GM12891 (cell line): ENCODE measurements at regions not wholly inside any gene's neighbourhood (a gene's known extent, or its start where the extent isn't known, plus 50 kb on each side); places are given as distances from the start of the nearest gene placed in this dataset.

Experiments
- POLR2A ChIP-seq: IDR thresholded peaks from 2 replicates; pipeline ENCODE4 v1.6.1; 2011; ENCODE audit warnings: low read depth, low read length, control low read depth
- POLR2AphosphoS5 ChIP-seq: IDR thresholded peaks from 2 replicates; pipeline ENCODE4 v1.6.1; 2011; ENCODE audit warnings: low read depth, low read length, control low read depth
- POU2F2 ChIP-seq: IDR thresholded peaks from 2 replicates; pipeline ENCODE4 v1.6.1; 2011; ENCODE audit warnings: low read depth, mild to moderate bottlenecking, control low read depth, low read length, moderate library complexity
- SPI1 ChIP-seq: IDR thresholded peaks from 2 replicates; pipeline ENCODE4 v1.6.1; 2011; ENCODE audit warnings: low read depth, low read length, control low read depth

GRCh38 chr6:5838656-5839396 is 167.9 kb downstream of the NRN1 start:
- TF ChIP-seq POLR2A (no peak), POU2F2 (no peak), POLR2AphosphoS5 (no peak), SPI1 (no peak)
